ENCODE measurements at regions not wholly inside any gene's neighbourhood (a gene's known extent, or its start where the extent isn't known, plus 50 kb on each side); places are given as distances from the start of the nearest gene placed in this dataset.

DNA sequence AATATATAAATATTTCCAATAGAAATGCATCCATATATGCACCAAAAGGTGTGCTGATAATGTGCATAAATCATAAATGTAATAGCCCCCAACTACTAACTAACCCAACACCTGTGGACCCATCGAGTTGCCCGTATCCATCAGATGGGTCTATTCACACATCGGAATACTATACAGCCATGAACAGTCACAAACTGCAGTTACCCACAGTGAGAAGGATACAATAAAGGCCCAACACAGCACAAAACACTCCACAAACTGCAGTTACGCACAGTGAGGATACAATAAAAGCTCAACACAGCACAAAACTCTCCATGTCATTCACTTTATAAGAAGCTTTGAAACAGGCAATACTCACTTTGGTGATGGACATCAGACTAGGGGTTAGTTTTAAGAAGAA, 145.3 kb upstream of the OTOS start:
- H3F3A ChIP-seq (replicated peaks; ENCODE audit: insufficient read depth): no peaks in the 10 kb centered on the region
- no peak for DNase-seq
- no peak overlapping the region for H3K27ac ChIP-seq (ENCODE audit: low read depth in 2 of 2, low read length in 1 of 2)
- TF ChIP-seq, protein P1, sequence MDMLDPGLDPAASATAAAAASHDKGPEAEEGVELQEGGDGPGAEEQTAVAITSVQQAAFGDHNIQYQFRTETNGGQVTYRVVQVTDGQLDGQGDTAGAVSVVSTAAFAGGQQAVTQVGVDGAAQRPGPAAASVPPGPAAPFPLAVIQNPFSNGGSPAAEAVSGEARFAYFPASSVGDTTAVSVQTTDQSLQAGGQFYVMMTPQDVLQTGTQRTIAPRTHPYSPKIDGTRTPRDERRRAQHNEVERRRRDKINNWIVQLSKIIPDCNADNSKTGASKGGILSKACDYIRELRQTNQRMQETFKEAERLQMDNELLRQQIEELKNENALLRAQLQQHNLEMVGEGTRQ (IDR thresholded peaks at IDR 0.05; ENCODE audit: borderline replicate concordance, low read depth, low read length): no peak
- TF ChIP-seq RAD21 (IDR thresholded peaks at IDR 0.05; ENCODE audit: low read length) (no peak), FOXJ3 (CRISPR knock-in tag; IDR thresholded peaks at IDR 0.05) (no peak), EP300 (IDR thresholded peaks at IDR 0.05; ENCODE audit: borderline replicate concordance in 1 of 2, low read depth in 1 of 2, low read length in 1 of 2) (no peak), MEF2A (IDR thresholded peaks at IDR 0.05; ENCODE audit: borderline replicate concordance, low read depth) (no peak), TEAD4 (IDR thresholded peaks at IDR 0.05; ENCODE audit: borderline replicate concordance, insufficient read depth) (no peak), POLR2AphosphoS5 (IDR thresholded peaks at IDR 0.05; ENCODE audit: low read depth, low read length) (no peak), CHD2 (IDR thresholded peaks at IDR 0.05; ENCODE audit: low read length, partially characterized antibody) (no peak), MAX (IDR thresholded peaks at IDR 0.05; ENCODE audit: low read depth) (no peak), RFX5 (IDR thresholded peaks at IDR 0.05; ENCODE audit: low read length) (no peak), SIN3A (IDR thresholded peaks at IDR 0.05; ENCODE audit: borderline replicate concordance, low read depth, low read length) (no peak), TCF12 (IDR thresholded peaks at IDR 0.05) (no peak), YY1 (IDR thresholded peaks at IDR 0.05; ENCODE audit: low read depth) (no peak), ZBTB33 (IDR thresholded peaks at IDR 0.05; ENCODE audit: borderline replicate concordance, low read depth) (no peak), RCOR1 (IDR thresholded peaks at IDR 0.05; ENCODE audit: low read length) (no peak), FOSL2 (IDR thresholded peaks at IDR 0.05; ENCODE audit: borderline replicate concordance, low read depth) (no peak)
- TF ChIP-seq, protein P2, sequence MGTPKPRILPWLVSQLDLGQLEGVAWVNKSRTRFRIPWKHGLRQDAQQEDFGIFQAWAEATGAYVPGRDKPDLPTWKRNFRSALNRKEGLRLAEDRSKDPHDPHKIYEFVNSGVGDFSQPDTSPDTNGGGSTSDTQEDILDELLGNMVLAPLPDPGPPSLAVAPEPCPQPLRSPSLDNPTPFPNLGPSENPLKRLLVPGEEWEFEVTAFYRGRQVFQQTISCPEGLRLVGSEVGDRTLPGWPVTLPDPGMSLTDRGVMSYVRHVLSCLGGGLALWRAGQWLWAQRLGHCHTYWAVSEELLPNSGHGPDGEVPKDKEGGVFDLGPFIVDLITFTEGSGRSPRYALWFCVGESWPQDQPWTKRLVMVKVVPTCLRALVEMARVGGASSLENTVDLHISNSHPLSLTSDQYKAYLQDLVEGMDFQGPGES (IDR thresholded peaks at IDR 0.05; ENCODE audit: low read depth, low read length): no peak
- TF ChIP-seq, protein P3, sequence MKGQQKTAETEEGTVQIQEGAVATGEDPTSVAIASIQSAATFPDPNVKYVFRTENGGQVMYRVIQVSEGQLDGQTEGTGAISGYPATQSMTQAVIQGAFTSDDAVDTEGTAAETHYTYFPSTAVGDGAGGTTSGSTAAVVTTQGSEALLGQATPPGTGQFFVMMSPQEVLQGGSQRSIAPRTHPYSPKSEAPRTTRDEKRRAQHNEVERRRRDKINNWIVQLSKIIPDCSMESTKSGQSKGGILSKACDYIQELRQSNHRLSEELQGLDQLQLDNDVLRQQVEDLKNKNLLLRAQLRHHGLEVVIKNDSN (IDR thresholded peaks at IDR 0.05; ENCODE audit: borderline replicate concordance, low read depth): no peak
- TF ChIP-seq, protein P4, sequence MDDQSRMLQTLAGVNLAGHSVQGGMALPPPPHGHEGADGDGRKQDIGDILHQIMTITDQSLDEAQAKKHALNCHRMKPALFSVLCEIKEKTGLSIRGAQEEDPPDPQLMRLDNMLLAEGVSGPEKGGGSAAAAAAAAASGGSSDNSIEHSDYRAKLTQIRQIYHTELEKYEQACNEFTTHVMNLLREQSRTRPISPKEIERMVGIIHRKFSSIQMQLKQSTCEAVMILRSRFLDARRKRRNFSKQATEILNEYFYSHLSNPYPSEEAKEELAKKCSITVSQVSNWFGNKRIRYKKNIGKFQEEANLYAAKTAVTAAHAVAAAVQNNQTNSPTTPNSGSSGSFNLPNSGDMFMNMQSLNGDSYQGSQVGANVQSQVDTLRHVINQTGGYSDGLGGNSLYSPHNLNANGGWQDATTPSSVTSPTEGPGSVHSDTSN (IDR thresholded peaks at IDR 0.05): no peak
- no peaks in the 10 kb centered on the region for H4K20me1 ChIP-seq (ENCODE audit: insufficient read depth)
- no peak overlapping the region for H3K4me2 ChIP-seq
- no peaks in the 10 kb centered on the region for H3K4me1 ChIP-seq (ENCODE audit: control insufficient read depth in 1 of 2, insufficient read depth in 2 of 2, low read depth in 1 of 2, low read length in 1 of 2)
- ChIA-PET CTCF (interaction anchor here (0.6 to 1.6 kb wide), 3 partner anchors 53 to 153 kb away, joined by 3 to 7 read pairs (median 3); no protein-coding TSS in a partner anchor), POLR2A (no interaction called here)
- no peak overlapping the region for H3K4me3 ChIP-seq (ENCODE audit: low read depth in 2 of 2, low read length in 1 of 2)
- H3K9me3 ChIP-seq: no peaks in the 10 kb centered on the region
- 38% methylated on average over 4 of the region's 4 CpGs for WGBS (ENCODE audit: low lambda C conversion rate)
- H3K9ac ChIP-seq: no peak overlapping the region
- no peaks in the 10 kb centered on the region for H3K27me3 ChIP-seq (ENCODE audit: insufficient read depth)
- H3K79me2 ChIP-seq (ENCODE audit: insufficient read depth): no peaks in the 10 kb centered on the region
- no peak overlapping the region for H2AFZ ChIP-seq (ENCODE audit: low read depth)
- no peaks in the 10 kb centered on the region for H3K9me2 ChIP-seq
- H3K36me3 ChIP-seq (replicated peaks in 1 of 2; ENCODE audit: control insufficient read depth in 1 of 2, insufficient read depth in 2 of 2, low read length in 1 of 2): no peaks in the 10 kb centered on the region

All from SK-N-SH (cell line).